GM12878 (cell line): ENCODE measurements at regions not wholly inside any gene's neighbourhood (a gene's known extent, or its start where the extent isn't known, plus 50 kb on each side); places are given as distances from the start of the nearest gene placed in this dataset.
A peak's percentile ranks its signal among the peaks of the same experiment; 100 is the strongest.

Experiments used
- ATAC-seq: fragments of 200-7000 bp; cut with Tn5 transposase; 3 replicates; pipeline ENCODE4 v1.9.1; 2020; ENCODE audit warnings: mild to moderate bottlenecking, moderate library complexity
- BruUV-seq: library from RNA; stranded (reverse); fragments of 400-500 nt; replicated peaks from 2 replicates; lab custom pipeline; 2021; lab: Mats Ljungman, UMichigan
- CTCF ChIA-PET: fragments of 300-600 bp; sonication (Branson Sonifier 250); formaldehyde crosslinking; extraction: SDS; loops from one replicate; lab custom pipeline; 2021; ENCODE audit warnings: inconsistent platforms; lab: Yijun Ruan, JAX
- POLR2A ChIA-PET: fragments of 350-600 bp; formaldehyde crosslinking; extraction: SDS; loops from one replicate; lab custom pipeline; 2021; ENCODE audit warnings: inconsistent platforms; lab: Charles Lee
- RAD21 ChIA-PET: fragments of 300-600 bp; sonication (Branson Sonifier 250); formaldehyde crosslinking; loops from one replicate; lab custom pipeline; 2023; ENCODE audit warnings: antibody characterized with exemption; ENCODE audit not compliant: unreplicated experiment; lab: Charles Lee
- SMC1A ChIA-PET: fragments of 300-600 bp; sonication (Branson Sonifier 250); formaldehyde crosslinking; loops from one replicate; lab custom pipeline; 2023; ENCODE audit not compliant: unreplicated experiment, uncharacterized antibody; lab: Charles Lee
- DNase-seq: peaks from one replicate; pipeline ENCODE4 v3.0.0-alpha.2; 2011; ENCODE audit warnings: low read depth, low spot score
- FAIRE-seq: peaks from 3 replicates; lab custom pipeline; 2011; peaks lifted over from hg19 to GRCh38; lab: Jason Lieb, UNC
- H2AFZ ChIP-seq: 2 replicates; pipeline ENCODE4 v1.6.0; 2011; ENCODE audit warnings: low read depth, low read length, control low read depth; ENCODE audit not compliant: control insufficient read depth
- H3K27ac ChIP-seq: 2 replicates; pipeline ENCODE4 v1.5.1; 2011; ENCODE audit warnings: control low read depth; ENCODE audit not compliant: control insufficient read depth, insufficient read depth
- H3K27me3 ChIP-seq, 2 experiments: replicated peaks in 1 of 2; 2 replicates each; pipeline versions ENCODE4 v1.6.0 to v1.6.1; 2011; ENCODE audit warnings: low read length in 1 of 2; ENCODE audit not compliant: control insufficient read depth in 2 of 2, insufficient read depth in 2 of 2
- H3K36me3 ChIP-seq, 2 experiments: 2 replicates each; pipeline ENCODE4 v1.5.1; 2011; ENCODE audit warnings: low read length in 1 of 2; ENCODE audit not compliant: control insufficient read depth in 2 of 2, insufficient read depth in 2 of 2
- H3K4me1 ChIP-seq: 2 replicates; pipeline ENCODE4 v1.6.1; 2011; ENCODE audit warnings: mild to moderate bottlenecking, low read length, moderate library complexity, mixed read lengths; ENCODE audit not compliant: control insufficient read depth, insufficient read depth
- H3K4me2 ChIP-seq: 2 replicates; pipeline ENCODE4 v1.6.0; 2011; ENCODE audit warnings: control low read depth; ENCODE audit not compliant: control insufficient read depth, insufficient read depth
- H3K4me3 ChIP-seq: fragments of 200-600 bp; sonication (generic); 2 replicates; pipeline ENCODE4 v1.5.1; 2016
- H3K79me2 ChIP-seq: 2 replicates; pipeline ENCODE4 v1.6.0; 2011; ENCODE audit warnings: low read length; ENCODE audit not compliant: control insufficient read depth, insufficient read depth
- H3K9ac ChIP-seq: 2 replicates; pipeline ENCODE4 v1.8.0; 2011; ENCODE audit warnings: low read length, control low read depth, mixed read lengths; ENCODE audit not compliant: control insufficient read depth, insufficient read depth
- H3K9me3 ChIP-seq: replicated peaks from 3 replicates; pipeline ENCODE4 v1.5.1; 2011; ENCODE audit warnings: mild to moderate bottlenecking, low read length; ENCODE audit not compliant: control insufficient read depth, insufficient read depth
- H4K20me1 ChIP-seq: 2 replicates; pipeline ENCODE4 v1.6.0; 2011; ENCODE audit not compliant: control insufficient read depth, insufficient read depth
- BRCA1 ChIP-seq: IDR thresholded peaks from 2 replicates; pipeline ENCODE4 v1.6.1; 2011; ENCODE audit warnings: low read depth, low read length, improper control_type of control experiment
- CBX5 ChIP-seq: sonication (generic); IDR thresholded peaks from 2 replicates; pipeline ENCODE4 v1.6.1; 2016; ENCODE audit warnings: low read depth, moderate library complexity, mild to moderate bottlenecking, inconsistent platforms
- CHD4 ChIP-seq: fragments of 200-600 bp; sonication (generic); IDR thresholded peaks from 2 replicates; pipeline ENCODE4 v1.6.1; 2016; ENCODE audit warnings: mild to moderate bottlenecking
- CREB1 ChIP-seq: IDR thresholded peaks from 2 replicates; pipeline ENCODE4 v1.6.1; 2012; ENCODE audit warnings: low read depth, mild to moderate bottlenecking, inconsistent platforms
- EP300 ChIP-seq, 2 experiments: fragments of 150-350 bp in 1 of 2; IDR thresholded peaks; 2 replicates each; pipeline ENCODE4 v1.6.1; 2011 to 2012; ENCODE audit warnings: low read depth in 2 of 2, low read length in 2 of 2, borderline replicate concordance in 1 of 2, improper control_type of control experiment in 1 of 2, inconsistent platforms in 1 of 2; ENCODE audit not compliant: control insufficient read depth in 1 of 2
- KLF5 ChIP-seq: fragments of 450-650 bp; IDR thresholded peaks from 2 replicates; pipeline ENCODE4 v1.6.1; 2014; ENCODE audit warnings: mild to moderate bottlenecking; ENCODE audit not compliant: partially characterized antibody
- MEF2A ChIP-seq: IDR thresholded peaks from 2 replicates; pipeline ENCODE4 v1.6.1; 2011; ENCODE audit warnings: low read depth, mild to moderate bottlenecking, low read length, moderate library complexity; ENCODE audit not compliant: insufficient read depth
- NBN ChIP-seq: fragments of 450-650 bp; IDR thresholded peaks from 2 replicates; pipeline ENCODE4 v1.6.1; 2016
- NFIC ChIP-seq: IDR thresholded peaks from 2 replicates; pipeline ENCODE4 v1.6.1; 2012; ENCODE audit warnings: low read depth, mild to moderate bottlenecking, inconsistent platforms, low read length, moderate library complexity
- NR2C2 ChIP-seq: IDR thresholded peaks from 2 replicates; pipeline ENCODE4 v1.6.1; 2011; ENCODE audit warnings: borderline replicate concordance, low read depth; ENCODE audit not compliant: control insufficient read depth, insufficient read length
- NRF1 ChIP-seq: conservative IDR thresholded peaks from 2 replicates; pipeline ENCODE4 v1.6.1; 2011; ENCODE audit warnings: mild to moderate bottlenecking, low read depth, low read length, improper control_type of control experiment
- PKNOX1 ChIP-seq: fragments of 450-650 bp; IDR thresholded peaks from 2 replicates; pipeline ENCODE4 v1.6.1; 2016; ENCODE audit warnings: mild to moderate bottlenecking
- RAD51 ChIP-seq: fragments of 450-650 bp; IDR thresholded peaks from 2 replicates; pipeline ENCODE4 v1.6.1; 2016; ENCODE audit warnings: moderate library complexity, mild to moderate bottlenecking, inconsistent platforms
- RCOR1 ChIP-seq: conservative IDR thresholded peaks from 2 replicates; pipeline ENCODE4 v1.6.1; 2012; ENCODE audit warnings: low read depth, low read length, improper control_type of control experiment
- SMARCA5 ChIP-seq: fragments of 450-650 bp; IDR thresholded peaks from 2 replicates; pipeline ENCODE4 v1.6.1; 2017; ENCODE audit warnings: mild to moderate bottlenecking
- SP1 ChIP-seq: IDR thresholded peaks from one replicate; pipeline ENCODE4 v1.6.1; 2011; ENCODE audit warnings: low read depth, low read length
- SREBF1 ChIP-seq: IDR thresholded peaks from 2 replicates; pipeline ENCODE4 v1.6.1; 2012; ENCODE audit warnings: mild to moderate bottlenecking, low read length
- TAF1 ChIP-seq: IDR thresholded peaks from 2 replicates; pipeline ENCODE4 v1.6.1; 2011; ENCODE audit warnings: mild to moderate bottlenecking, low read depth, low read length, borderline replicate concordance
- in situ Hi-C: fragments of 300-500 bp; cut with MboI; formaldehyde crosslinking; loops from 9 replicates; pipeline ENCODE4 v1.14.3; 2018; ENCODE audit warnings: mixed read lengths
- intact Hi-C: fragments of 100-400 bp; cut with micrococcal nuclease; formaldehyde crosslinking; loops from one replicate; pipeline ENCODE4 v1.14.2; 2022; ENCODE audit not compliant: unreplicated experiment
- TF ChIP-seq, protein P1 (sequence below): IDR thresholded peaks from 2 replicates; pipeline ENCODE4 v1.6.1; 2012; ENCODE audit warnings: low read depth, low read length, improper control_type of control experiment
- TF ChIP-seq, protein P2 (sequence below): IDR thresholded peaks from 2 replicates; pipeline ENCODE4 v1.6.1; 2012; ENCODE audit warnings: mild to moderate bottlenecking, low read depth, low read length

GRCh38 chr5:99059685-99060084, 130.9 kb upstream of the CHD1 start:
- FAIRE-seq (no peak), DNase-seq (no peak), ATAC-seq (peak; percentile 70)
- H3K9ac ChIP-seq = no peak overlapping the region
- no peak overlapping the region for H3K27ac ChIP-seq
- RAD21 ChIA-PET = interaction anchor here (1.0 to 4.7 kb wide), 12 partner anchors 9 to 290 kb away, joined by 3 to 38 read pairs (median 6); no protein-coding TSS in a partner anchor
- no peak overlapping the region for H2AFZ ChIP-seq
- POLR2A ChIA-PET = interaction anchor here (0.7 to 1.6 kb wide), 2 partner anchors 11 to 147 kb away, joined by 3 read pairs; no protein-coding TSS in a partner anchor
- intact Hi-C loops = loop anchor here (1.0 to 2.0 kb wide), 4 partner anchors 26 to 291 kb away; no protein-coding TSS in a partner anchor
- no peak overlapping the region for H3K4me2 ChIP-seq
- in situ Hi-C loops = no loop called here
- no peak overlapping the region for H3K4me3 ChIP-seq
- H3K4me1 ChIP-seq = peaks cover 21% of the 10 kb centered on the region
- no peaks in the 10 kb centered on the region for H3K9me3 ChIP-seq
- H3K36me3 ChIP-seq = no peaks in the 10 kb centered on the region
- SMC1A ChIA-PET = interaction anchor here (0.9 to 4.8 kb wide), 16 partner anchors 10 to 290 kb away, joined by 3 to 41 read pairs (median 8); no protein-coding TSS in a partner anchor
- H3K79me2 ChIP-seq = no peaks in the 10 kb centered on the region
- CTCF ChIA-PET = interaction anchor here (0.6 to 6.5 kb wide), 25 partner anchors 10 to 1829 kb away, joined by 3 to 45 read pairs (median 4); no protein-coding TSS in a partner anchor
- no TSS peak for BruUV-seq
- H3K27me3 ChIP-seq = no peaks in the 10 kb centered on the region
- H4K20me1 ChIP-seq = no peaks in the 10 kb centered on the region
- TF ChIP-seq CREB1 (no peak), BRCA1 (no peak), SREBF1 (no peak), CBX5 (no peak), MEF2A (peak; percentile 63), NBN (no peak), RCOR1 (no peak), NRF1 (no peak), EP300 (IDR thresholded peaks at IDR 0.05; ENCODE audit: borderline replicate concordance in 1 of 2, control insufficient read depth in 1 of 2, low read depth in 2 of 2, low read length in 2 of 2) (peak; percentile 29 to 41; a peak in 1 of 4 replicates), RAD51 (peak; percentile 68), KLF5 (no peak), SP1 (no peak), CHD4 (no peak), NFIC (peak; percentile 27; the same call in 1 of the 2 replicates), TAF1 (no peak), PKNOX1 (peak; percentile 19; the same call in 1 of the 2 replicates), NR2C2 (no peak), SMARCA5 (no peak)
- TF ChIP-seq, protein P1, sequence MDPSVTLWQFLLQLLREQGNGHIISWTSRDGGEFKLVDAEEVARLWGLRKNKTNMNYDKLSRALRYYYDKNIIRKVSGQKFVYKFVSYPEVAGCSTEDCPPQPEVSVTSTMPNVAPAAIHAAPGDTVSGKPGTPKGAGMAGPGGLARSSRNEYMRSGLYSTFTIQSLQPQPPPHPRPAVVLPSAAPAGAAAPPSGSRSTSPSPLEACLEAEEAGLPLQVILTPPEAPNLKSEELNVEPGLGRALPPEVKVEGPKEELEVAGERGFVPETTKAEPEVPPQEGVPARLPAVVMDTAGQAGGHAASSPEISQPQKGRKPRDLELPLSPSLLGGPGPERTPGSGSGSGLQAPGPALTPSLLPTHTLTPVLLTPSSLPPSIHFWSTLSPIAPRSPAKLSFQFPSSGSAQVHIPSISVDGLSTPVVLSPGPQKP = no peak
- TF ChIP-seq, protein P2, sequence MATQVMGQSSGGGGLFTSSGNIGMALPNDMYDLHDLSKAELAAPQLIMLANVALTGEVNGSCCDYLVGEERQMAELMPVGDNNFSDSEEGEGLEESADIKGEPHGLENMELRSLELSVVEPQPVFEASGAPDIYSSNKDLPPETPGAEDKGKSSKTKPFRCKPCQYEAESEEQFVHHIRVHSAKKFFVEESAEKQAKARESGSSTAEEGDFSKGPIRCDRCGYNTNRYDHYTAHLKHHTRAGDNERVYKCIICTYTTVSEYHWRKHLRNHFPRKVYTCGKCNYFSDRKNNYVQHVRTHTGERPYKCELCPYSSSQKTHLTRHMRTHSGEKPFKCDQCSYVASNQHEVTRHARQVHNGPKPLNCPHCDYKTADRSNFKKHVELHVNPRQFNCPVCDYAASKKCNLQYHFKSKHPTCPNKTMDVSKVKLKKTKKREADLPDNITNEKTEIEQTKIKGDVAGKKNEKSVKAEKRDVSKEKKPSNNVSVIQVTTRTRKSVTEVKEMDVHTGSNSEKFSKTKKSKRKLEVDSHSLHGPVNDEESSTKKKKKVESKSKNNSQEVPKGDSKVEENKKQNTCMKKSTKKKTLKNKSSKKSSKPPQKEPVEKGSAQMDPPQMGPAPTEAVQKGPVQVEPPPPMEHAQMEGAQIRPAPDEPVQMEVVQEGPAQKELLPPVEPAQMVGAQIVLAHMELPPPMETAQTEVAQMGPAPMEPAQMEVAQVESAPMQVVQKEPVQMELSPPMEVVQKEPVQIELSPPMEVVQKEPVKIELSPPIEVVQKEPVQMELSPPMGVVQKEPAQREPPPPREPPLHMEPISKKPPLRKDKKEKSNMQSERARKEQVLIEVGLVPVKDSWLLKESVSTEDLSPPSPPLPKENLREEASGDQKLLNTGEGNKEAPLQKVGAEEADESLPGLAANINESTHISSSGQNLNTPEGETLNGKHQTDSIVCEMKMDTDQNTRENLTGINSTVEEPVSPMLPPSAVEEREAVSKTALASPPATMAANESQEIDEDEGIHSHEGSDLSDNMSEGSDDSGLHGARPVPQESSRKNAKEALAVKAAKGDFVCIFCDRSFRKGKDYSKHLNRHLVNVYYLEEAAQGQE = no peak
